ENCODE measurements at regions not wholly inside any gene's neighbourhood (a gene's known extent, or its start where the extent isn't known, plus 50 kb on each side); places are given as distances from the start of the nearest gene placed in this dataset.

DNA sequence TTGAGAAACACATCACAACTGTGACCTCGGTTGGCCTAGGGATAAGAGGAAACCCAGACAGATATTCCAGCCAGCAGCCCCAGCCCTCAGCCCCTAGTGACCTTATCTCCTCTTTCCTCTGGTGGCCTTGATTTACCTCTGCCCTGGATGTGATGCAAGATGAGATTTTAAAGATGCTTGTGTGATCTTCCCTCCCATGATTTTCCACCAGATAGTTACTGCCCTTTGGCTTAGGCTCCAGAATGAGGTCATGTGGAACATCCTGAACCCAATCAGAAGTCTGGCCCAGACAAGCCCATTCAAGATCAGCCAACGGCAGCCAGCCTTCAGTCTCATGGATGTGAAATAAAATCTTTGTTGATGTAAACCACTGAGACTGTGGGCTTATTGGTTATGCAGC lies 104.0 kb downstream of the BANF2 start:
- POLR2A ChIA-PET = no interaction called here
- Mint-ChIP-seq H3K27me3 (peaks cover 17% of the 10 kb centered on the region), H3K4me3 (no peak overlapping the region), H3K4me1 (no peaks in the 10 kb centered on the region), H3K36me3 (no peaks in the 10 kb centered on the region), H3K27ac (no peak overlapping the region), H3K9me3 (no peaks in the 10 kb centered on the region)
- ATAC-seq (ENCODE audit: low read depth) (no peak), DNase-seq (no peak)

DNA sequence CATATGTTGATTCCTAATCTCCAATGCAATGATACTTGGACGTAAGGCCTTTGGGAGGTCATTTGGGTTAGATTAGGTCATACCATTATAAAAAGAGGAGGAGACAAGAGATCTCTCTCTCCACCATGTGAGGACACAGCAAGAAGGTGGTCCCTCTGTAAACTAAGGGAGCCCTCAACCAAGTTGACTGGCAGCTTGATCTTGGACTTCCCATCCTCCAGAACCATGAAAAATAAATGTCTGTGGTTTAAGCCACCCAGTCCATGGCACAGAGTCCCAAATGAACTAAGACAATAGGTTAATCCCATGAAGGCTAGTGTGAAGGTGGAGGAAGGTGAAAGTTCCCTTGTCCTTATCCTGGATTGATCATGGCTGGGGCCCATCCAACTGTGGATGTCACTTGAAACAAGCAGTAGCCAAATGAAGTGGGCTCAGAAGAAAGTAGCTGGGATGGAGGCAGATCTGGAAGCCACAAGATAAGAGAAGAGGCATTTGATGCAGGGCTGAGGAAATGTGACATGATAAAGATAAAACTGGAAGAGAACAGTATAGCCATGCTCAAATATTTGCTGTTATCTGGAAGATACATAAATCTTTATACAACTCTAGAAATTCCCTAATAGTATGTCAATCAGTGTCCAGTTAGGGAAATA lies 99.9 kb downstream of the BANF2 start:
- ATAC-seq (ENCODE audit: low read depth) (no peak), DNase-seq (no peak)
- POLR2A ChIA-PET = no interaction called here
- no peaks in the 10 kb centered on the region for H3K9me3 Mint-ChIP-seq
- no peak overlapping the region for H3K4me3 Mint-ChIP-seq
- no peak overlapping the region for H3K27ac Mint-ChIP-seq
- H3K4me1 Mint-ChIP-seq = peaks cover 2% of the 10 kb centered on the region
- peaks cover 26% of the 10 kb centered on the region for H3K27me3 Mint-ChIP-seq
- no peaks in the 10 kb centered on the region for H3K36me3 Mint-ChIP-seq

DNA sequence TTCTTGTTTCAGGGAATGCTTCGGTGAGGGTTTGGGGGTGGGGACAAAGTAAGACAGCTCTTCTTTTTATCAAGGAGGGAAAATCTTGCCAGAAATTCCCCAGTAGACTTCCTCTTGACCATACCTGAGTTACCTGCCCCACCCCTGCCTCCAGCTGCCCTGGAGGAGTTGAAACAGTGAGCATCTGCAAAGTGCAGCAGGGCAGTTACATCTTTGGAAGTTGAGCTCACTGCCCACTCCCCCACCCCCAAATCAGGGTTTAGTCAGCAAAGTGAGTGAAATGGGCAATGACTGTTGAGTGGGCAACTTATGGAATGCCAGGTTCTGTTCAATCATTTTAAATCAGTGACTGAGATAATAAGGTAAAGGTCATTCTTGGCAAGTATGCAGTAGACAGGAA lies 98.8 kb downstream of the BANF2 start:
- peaks cover 20% of the 10 kb centered on the region for H3K27me3 Mint-ChIP-seq

DNA sequence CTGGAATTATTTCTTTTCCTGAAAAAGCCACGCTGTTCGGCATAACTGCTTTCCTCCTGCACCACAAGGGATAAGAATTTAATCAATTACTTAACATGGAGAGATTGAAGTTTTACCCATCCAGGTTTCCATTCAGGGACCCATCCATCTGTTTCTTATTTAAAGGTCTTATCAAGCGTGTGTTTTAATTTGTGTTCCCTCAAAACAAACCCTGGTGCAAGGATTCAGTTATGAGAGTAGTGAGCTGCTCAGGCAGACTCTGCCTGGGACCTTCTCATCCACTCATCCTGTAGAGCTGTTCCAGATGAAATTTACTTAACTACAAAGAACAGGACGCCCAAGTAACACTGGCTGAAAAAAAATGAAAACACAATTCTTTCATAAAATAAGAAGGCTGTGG lies 97.8 kb downstream of the BANF2 start:
- POLR2A ChIA-PET = no interaction called here
- ATAC-seq (ENCODE audit: low read depth) = no peak

More for the DNA sequence above, 98.8 kb downstream of the BANF2 start:
- DNase-seq (no peak), ATAC-seq (ENCODE audit: low read depth) (no peak)
- Mint-ChIP-seq H3K9me3 (no peaks in the 10 kb centered on the region), H3K4me1 (peaks cover 2% of the 10 kb centered on the region), H3K36me3 (no peaks in the 10 kb centered on the region), H3K4me3 (no peak overlapping the region), H3K27ac (no peak overlapping the region)
- POLR2A ChIA-PET = no interaction called here

DNA sequence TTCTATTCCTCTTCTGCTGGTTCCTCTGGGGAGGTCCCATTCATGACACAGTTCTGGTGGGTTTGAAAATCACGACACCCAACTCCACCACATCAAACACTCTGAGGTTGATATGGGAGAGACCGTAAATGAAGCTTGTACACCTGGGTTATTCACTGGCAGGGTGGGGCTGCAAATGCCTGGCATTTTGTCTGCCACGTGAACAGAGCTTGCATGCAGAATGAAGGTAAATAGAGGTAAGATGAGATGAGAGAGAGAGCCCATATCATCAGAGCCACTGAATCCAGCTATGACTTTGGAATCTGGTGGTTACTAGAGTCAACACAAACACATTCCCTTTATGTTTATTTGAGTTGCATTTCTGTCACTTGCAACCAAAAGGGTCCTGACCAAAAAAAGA lies 97.4 kb downstream of the BANF2 start:
- POLR2A ChIA-PET = no interaction called here
- H3K27ac Mint-ChIP-seq = no peak overlapping the region

More for the DNA sequence above, 97.8 kb downstream of the BANF2 start:
- Mint-ChIP-seq H3K4me1 (peaks cover 2% of the 10 kb centered on the region), H3K4me3 (no peak overlapping the region), H3K9me3 (no peaks in the 10 kb centered on the region), H3K27me3 (peaks cover 20% of the 10 kb centered on the region), H3K27ac (no peak overlapping the region), H3K36me3 (no peaks in the 10 kb centered on the region)
- no peak for DNase-seq

DNA sequence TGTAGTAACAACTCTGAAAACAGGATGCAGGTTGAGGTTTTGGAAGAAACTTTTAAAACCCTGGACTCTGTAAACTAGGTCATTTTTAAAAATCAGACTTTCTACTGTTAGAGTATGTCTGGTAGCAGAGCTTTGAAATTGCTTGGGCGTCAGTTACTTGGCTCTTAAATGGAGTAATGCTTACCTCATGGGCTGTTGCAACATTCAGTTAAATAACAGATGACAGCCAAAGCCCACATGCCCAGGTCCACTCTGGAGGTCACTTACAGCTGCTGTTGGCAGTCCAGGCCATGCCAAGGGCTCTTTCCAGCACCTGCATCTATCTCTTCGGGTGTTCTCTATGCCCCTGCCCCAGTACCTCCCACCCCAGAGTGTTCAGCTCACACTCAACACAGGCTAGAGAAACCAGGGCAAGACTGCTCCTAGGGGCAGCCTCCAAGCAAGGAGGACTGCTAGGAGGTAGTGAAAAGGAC lies 96.4 kb downstream of the BANF2 start:
- H3K27ac Mint-ChIP-seq = no peak overlapping the region
- H3K27me3 Mint-ChIP-seq = peaks cover 26% of the 10 kb centered on the region
- H3K4me1 Mint-ChIP-seq = peaks cover 2% of the 10 kb centered on the region
- ATAC-seq (ENCODE audit: low read depth) (no peak), DNase-seq (no peak)
- H3K9me3 Mint-ChIP-seq = no peaks in the 10 kb centered on the region
- H3K36me3 Mint-ChIP-seq = no peaks in the 10 kb centered on the region
- POLR2A ChIA-PET = no interaction called here
- H3K4me3 Mint-ChIP-seq = no peak overlapping the region

More for the DNA sequence above, 97.4 kb downstream of the BANF2 start:
- no peak overlapping the region for H3K4me3 Mint-ChIP-seq
- H3K9me3 Mint-ChIP-seq = no peaks in the 10 kb centered on the region
- no peak for ATAC-seq (ENCODE audit: low read depth)
- peaks cover 2% of the 10 kb centered on the region for H3K4me1 Mint-ChIP-seq
- DNase-seq = no peak
- peaks cover 20% of the 10 kb centered on the region for H3K27me3 Mint-ChIP-seq
- H3K36me3 Mint-ChIP-seq = no peaks in the 10 kb centered on the region

DNA sequence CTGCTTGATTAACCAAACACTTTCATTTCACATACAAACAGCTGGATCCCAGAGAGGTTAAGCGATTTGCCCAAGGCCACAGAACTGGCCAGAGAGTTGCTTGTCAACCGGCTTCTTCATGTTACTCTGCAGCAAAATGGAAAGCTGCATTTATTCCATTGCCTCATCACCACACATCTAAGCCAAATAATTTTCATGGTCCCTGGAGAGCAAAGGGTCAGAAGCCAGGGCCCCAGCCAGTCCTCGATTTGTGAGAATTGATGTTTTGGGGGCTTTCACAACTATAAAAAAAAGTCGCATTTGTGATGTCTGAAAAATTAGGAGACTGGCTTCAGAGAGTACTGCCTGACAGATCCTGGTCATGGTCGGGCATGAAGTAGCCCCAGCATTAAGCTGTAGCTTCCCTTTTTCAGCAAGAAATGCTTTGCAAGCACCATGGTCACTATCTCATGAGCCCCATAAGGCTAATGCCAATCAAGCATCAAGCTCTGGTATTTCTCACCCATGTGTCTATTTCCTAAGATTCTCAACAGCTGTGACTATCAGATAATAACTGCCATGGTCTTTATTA lies 95.8 kb downstream of the BANF2 start:
- Mint-ChIP-seq H3K4me1 (peaks cover 2% of the 10 kb centered on the region), H3K36me3 (no peaks in the 10 kb centered on the region), H3K27me3 (peaks cover 24% of the 10 kb centered on the region), H3K9me3 (no peaks in the 10 kb centered on the region), H3K27ac (no peak overlapping the region), H3K4me3 (no peak overlapping the region)
- DNase-seq = no peak
- ATAC-seq (ENCODE audit: low read depth) = no peak
- POLR2A ChIA-PET = no interaction called here

DNA sequence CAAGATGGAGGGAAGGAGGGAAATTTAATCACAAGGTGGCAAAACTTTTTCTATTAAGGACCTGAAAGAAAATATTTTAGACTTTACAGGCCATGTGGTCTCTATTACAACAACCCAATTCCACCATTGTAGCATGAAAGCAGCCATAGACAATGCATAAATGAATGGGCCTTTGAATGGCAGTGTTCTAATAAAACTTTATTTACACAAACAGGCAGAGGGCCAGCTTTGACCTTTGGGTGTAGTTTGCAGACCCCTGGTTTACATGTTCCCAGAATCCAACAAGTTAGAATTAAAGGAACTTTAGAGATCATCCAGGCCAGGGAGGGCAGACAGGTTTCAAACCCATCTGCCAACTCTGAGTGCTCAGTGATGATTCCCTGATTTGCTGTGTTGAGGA lies 95.2 kb downstream of the BANF2 start:
- Mint-ChIP-seq H3K27ac (no peak overlapping the region), H3K36me3 (no peaks in the 10 kb centered on the region), H3K4me1 (peaks cover 2% of the 10 kb centered on the region), H3K9me3 (no peaks in the 10 kb centered on the region), H3K4me3 (no peak overlapping the region), H3K27me3 (peaks cover 22% of the 10 kb centered on the region)
- DNase-seq (no peak), ATAC-seq (ENCODE audit: low read depth) (no peak)
- POLR2A ChIA-PET = no interaction called here

DNA sequence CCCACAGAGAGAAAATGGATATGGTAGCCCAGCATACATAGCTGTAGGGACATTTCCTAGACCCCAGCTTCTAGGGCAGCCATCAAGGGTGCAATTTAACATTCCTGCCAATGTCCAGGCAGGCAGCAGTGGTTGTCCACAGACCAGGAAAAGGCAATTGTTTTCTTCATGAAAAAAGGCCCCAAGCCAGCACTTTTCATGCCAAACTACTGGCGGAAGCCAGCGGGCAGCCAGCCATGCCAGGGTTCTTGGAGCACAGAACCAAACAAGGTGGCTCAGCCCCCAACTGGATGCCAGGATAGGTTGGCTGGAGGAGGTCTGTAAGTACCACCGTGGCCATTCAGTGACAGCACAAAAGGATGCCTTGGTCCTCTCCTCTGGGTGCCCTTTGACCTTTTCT lies 94.6 kb downstream of the BANF2 start:
- DNase-seq (no peak), ATAC-seq (ENCODE audit: low read depth) (no peak)
- Mint-ChIP-seq H3K27me3 (peaks cover 19% of the 10 kb centered on the region), H3K9me3 (no peaks in the 10 kb centered on the region), H3K4me3 (no peak overlapping the region), H3K4me1 (peaks cover 2% of the 10 kb centered on the region), H3K27ac (no peak overlapping the region), H3K36me3 (no peaks in the 10 kb centered on the region)
- POLR2A ChIA-PET = no interaction called here

DNA sequence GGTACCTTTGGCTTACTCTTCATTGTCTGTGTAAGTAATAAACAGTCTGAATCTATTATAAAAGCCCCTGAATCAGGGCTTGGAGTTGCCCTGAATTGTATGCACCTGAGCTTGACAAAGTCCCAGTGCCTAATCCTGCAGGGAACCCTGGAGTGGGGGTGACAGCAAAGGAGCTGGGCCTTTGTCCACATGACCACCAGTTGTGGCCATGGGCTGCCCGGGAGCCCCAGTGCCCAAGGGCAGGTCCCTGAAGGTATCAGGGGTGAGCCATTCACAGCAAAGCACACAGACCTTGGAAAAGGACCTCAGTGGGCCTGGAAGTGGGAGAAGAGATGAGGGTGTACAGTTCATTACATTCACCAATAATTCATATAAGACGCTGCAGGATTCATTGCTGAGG lies 94.2 kb downstream of the BANF2 start:
- Mint-ChIP-seq H3K27me3 (peaks cover 18% of the 10 kb centered on the region), H3K4me3 (no peak overlapping the region), H3K27ac (no peak overlapping the region), H3K36me3 (no peaks in the 10 kb centered on the region), H3K9me3 (no peaks in the 10 kb centered on the region), H3K4me1 (peaks cover 2% of the 10 kb centered on the region)
- ATAC-seq (ENCODE audit: low read depth) = no peak
- DNase-seq = no peak
- POLR2A ChIA-PET = no interaction called here

DNA sequence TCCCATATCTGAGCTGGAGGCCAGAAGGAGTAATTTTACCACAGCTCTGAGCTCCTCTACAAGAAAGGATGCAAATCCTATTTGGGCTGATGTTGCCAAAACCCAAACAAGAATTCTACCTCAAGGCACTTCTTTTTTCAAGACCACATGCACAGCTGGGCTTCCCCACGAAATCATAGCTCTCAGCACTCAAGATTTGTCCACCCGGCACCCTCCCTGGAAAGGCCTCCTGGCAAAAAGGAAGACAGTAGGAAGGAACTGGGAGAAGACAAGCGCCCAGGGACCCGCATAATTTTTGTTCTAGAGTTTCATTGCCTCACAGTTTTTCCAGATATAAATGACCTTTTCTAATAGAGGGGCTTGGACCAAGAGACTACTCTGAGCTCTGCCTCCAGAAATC lies 90.5 kb downstream of the BANF2 start:
- Mint-ChIP-seq H3K27ac (no peak overlapping the region), H3K36me3 (no peaks in the 10 kb centered on the region), H3K27me3 (peaks cover 12% of the 10 kb centered on the region), H3K9me3 (no peaks in the 10 kb centered on the region), H3K4me1 (no peaks in the 10 kb centered on the region), H3K4me3 (no peak overlapping the region)
- POLR2A ChIA-PET = no interaction called here
- DNase-seq (no peak), ATAC-seq (ENCODE audit: low read depth) (no peak)

DNA sequence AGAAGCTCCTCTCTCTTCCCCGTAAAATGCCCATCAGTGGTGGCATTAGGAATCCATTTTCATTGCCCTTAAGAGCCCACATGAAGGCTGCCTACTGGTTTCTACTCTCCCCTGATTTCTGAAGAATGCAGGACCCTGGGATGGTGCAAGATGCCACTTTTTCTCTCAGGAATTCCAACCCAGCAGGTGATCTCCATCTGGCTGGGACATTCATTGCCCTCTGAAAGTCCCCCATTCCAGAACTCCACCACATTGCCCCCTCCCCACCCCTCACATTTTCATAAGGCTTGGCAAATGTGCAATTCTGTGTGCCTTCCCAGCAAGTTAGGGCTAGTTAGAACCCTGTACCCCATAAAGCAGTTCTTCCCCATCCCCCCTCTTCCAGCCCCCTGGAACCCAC lies 88.0 kb downstream of the BANF2 start:
- no peak for ATAC-seq (ENCODE audit: low read depth)
- H3K4me1 Mint-ChIP-seq = peaks cover 2% of the 10 kb centered on the region
- H3K27me3 Mint-ChIP-seq = peaks cover 25% of the 10 kb centered on the region
- no peaks in the 10 kb centered on the region for H3K36me3 Mint-ChIP-seq
- POLR2A ChIA-PET = no interaction called here
- no peak for DNase-seq
- no peaks in the 10 kb centered on the region for H3K9me3 Mint-ChIP-seq
- H3K4me3 Mint-ChIP-seq = no peak overlapping the region
- H3K27ac Mint-ChIP-seq = no peak overlapping the region

DNA sequence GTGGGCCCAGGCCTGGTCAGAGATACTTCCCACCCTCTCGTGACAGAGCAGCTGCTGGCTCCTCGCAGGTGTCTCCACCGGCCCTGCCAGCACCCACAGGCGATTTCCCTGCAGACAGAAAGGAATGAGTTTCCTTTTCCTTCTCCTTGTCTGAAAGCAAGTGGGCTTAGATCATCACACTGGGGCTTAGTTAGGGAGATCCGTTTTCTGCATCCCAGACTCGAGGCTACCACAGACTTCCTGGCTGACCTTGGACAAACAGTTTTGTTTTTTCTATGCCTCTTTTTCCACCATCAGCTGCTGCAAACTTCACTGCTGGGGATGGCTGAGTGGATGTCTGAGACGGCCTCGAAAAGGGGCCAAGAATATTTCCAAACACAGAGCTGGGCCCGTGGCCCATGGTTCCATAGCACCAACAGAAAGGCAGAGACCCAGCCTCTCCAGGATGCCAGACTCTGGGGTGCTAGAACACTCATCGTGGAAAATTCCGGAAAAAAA lies 86.5 kb downstream of the BANF2 start:
- Mint-ChIP-seq H3K36me3 (no peaks in the 10 kb centered on the region), H3K27me3 (peaks cover 21% of the 10 kb centered on the region), H3K4me1 (peaks cover 2% of the 10 kb centered on the region), H3K27ac (no peak overlapping the region), H3K4me3 (no peak overlapping the region), H3K9me3 (no peaks in the 10 kb centered on the region)
- DNase-seq (no peak), ATAC-seq (ENCODE audit: low read depth) (no peak)
- POLR2A ChIA-PET = no interaction called here
